ENCODE measurements at regions not wholly inside any gene's neighbourhood (a gene's known extent, or its start where the extent isn't known, plus 50 kb on each side); places are given as distances from the start of the nearest gene placed in this dataset.

DNA sequence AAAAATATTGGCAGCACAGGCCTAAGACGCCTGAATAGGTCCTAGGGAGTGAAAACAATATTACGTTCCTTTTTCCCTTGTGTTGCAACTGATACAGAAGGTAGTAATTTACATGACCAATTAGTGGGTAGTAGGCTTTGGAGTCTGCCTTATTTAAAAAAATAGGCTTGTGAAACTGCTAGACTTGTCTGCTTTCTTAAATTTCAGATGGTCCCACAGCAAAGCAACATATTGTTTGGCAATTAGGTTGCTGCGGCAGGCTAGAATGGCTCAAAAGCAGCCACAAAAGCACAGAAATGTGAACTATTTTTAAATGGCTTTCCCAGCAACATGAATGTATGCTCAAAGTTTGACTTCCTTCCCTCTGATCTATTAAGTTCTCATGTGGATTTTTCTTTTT is 211.9 kb downstream of the TTC8 start:
- Mint-ChIP-seq H3K4me1 (peaks cover 4% of the 10 kb centered on the region), H3K27me3 (peaks cover 23% of the 10 kb centered on the region)
- no peak for ATAC-seq (ENCODE audit: low read depth)

DNA sequence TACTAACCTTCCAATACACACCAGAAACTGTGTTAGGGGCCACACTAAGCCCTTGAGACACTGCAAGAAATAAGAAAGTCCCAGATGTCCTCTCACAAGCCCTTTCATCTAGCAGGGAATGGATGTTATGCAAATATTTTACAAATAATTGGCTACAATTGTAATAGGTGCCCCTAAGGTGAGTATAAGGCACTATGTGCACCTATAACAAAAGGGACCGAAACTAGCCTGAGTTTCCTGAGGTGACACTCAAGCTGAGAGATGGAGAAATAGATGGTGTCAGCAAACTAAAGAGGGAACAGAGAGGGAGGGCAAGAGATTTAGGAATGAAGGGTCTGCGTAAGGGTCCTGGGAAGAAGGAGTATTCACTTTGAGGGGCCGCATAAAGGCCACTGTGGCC is 212.6 kb downstream of the TTC8 start:
- H3K27ac Mint-ChIP-seq: no peak overlapping the region
- H3K27me3 Mint-ChIP-seq: peaks cover 24% of the 10 kb centered on the region
- H3K36me3 Mint-ChIP-seq: no peaks in the 10 kb centered on the region
- H3K9me3 Mint-ChIP-seq: no peaks in the 10 kb centered on the region
- H3K4me1 Mint-ChIP-seq: peaks cover 4% of the 10 kb centered on the region
- no peak overlapping the region for H3K4me3 Mint-ChIP-seq
- ATAC-seq (ENCODE audit: low read depth) (no peak), DNase-seq (ENCODE audit: low spot score in 2 of 2) (no peak)

More for the DNA sequence above, 211.9 kb downstream of the TTC8 start:
- H3K27ac Mint-ChIP-seq: no peak overlapping the region
- H3K4me3 Mint-ChIP-seq: no peak overlapping the region
- H3K36me3 Mint-ChIP-seq: no peaks in the 10 kb centered on the region
- H3K9me3 Mint-ChIP-seq: no peaks in the 10 kb centered on the region
- no peak for DNase-seq (ENCODE audit: low spot score in 2 of 2)

GRCh38 chr14:89040080-89040459 is 215.6 kb downstream of the TTC8 start:
- no peak for ATAC-seq (ENCODE audit: low read depth)
- Mint-ChIP-seq H3K27ac (no peak overlapping the region), H3K9me3 (peaks cover 3% of the 10 kb centered on the region), H3K4me1 (peaks cover 4% of the 10 kb centered on the region), H3K27me3 (peaks cover 25% of the 10 kb centered on the region), H3K4me3 (no peak overlapping the region), H3K36me3 (no peaks in the 10 kb centered on the region)
- no peak for DNase-seq (ENCODE audit: low spot score in 2 of 2)

GRCh38 chr14:89040460-89041256 is 216.2 kb downstream of the TTC8 start:
- Mint-ChIP-seq H3K4me3 (peak overlapping the region; percentile 81), H3K36me3 (no peaks in the 10 kb centered on the region), H3K27me3 (peaks cover 21% of the 10 kb centered on the region), H3K9me3 (peaks cover 3% of the 10 kb centered on the region), H3K4me1 (peaks cover 4% of the 10 kb centered on the region), H3K27ac (no peak overlapping the region)
- DNase-seq (ENCODE audit: low spot score in 2 of 2): peak; percentile 74 to 84
- peak; percentile 81 for ATAC-seq (ENCODE audit: low read depth)

- DNase-seq (ENCODE audit: low spot score in 2 of 2): no peak
- H3K27me3 Mint-ChIP-seq: peaks cover 21% of the 10 kb centered on the region
- H3K9me3 Mint-ChIP-seq: peaks cover 3% of the 10 kb centered on the region
- H3K4me3 Mint-ChIP-seq: no peak overlapping the region
- no peak overlapping the region for H3K27ac Mint-ChIP-seq
- peaks cover 4% of the 10 kb centered on the region for H3K4me1 Mint-ChIP-seq
- ATAC-seq (ENCODE audit: low read depth): no peak
- no peaks in the 10 kb centered on the region for H3K36me3 Mint-ChIP-seq
Observed at GRCh38 chr14:89041257-89041582, 216.8 kb downstream of the TTC8 start.

DNA sequence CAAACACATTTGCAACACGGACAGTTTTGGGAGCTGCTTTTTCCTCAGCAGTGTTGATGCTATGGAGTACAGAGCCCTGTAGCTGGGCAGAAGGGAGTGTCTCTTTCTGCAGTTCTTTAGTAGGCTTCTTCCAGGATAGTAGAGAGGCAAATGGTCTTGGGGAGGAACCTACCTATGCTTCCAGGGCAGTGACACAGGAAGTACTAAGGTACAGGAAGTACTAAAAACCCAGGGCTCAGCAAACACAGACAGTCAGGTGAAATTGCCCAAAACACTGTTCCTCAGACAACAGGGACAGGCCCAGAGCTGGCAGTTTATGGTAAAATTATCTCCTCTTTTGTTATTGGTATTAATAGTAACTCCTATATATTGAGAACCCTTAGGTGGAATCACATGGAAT is 217.6 kb downstream of the TTC8 start:
- Mint-ChIP-seq H3K27me3 (peaks cover 19% of the 10 kb centered on the region), H3K36me3 (no peaks in the 10 kb centered on the region), H3K27ac (no peak overlapping the region), H3K4me1 (peaks cover 4% of the 10 kb centered on the region), H3K4me3 (no peak overlapping the region), H3K9me3 (peaks cover 3% of the 10 kb centered on the region)
- DNase-seq (ENCODE audit: low spot score in 2 of 2) (no peak), ATAC-seq (ENCODE audit: low read depth) (no peak)

GRCh38 chr14:89053303-89053702 is 228.9 kb downstream of the TTC8 start:
- H3K4me3 Mint-ChIP-seq: no peak overlapping the region
- ATAC-seq (ENCODE audit: low read depth) (no peak), DNase-seq (ENCODE audit: low spot score in 2 of 2) (no peak)
- H3K27ac Mint-ChIP-seq: no peak overlapping the region
- H3K9me3 Mint-ChIP-seq: peaks cover 5% of the 10 kb centered on the region
- peaks cover 2% of the 10 kb centered on the region for H3K36me3 Mint-ChIP-seq
- peaks cover 3% of the 10 kb centered on the region for H3K27me3 Mint-ChIP-seq
- peaks cover 5% of the 10 kb centered on the region for H3K4me1 Mint-ChIP-seq

GRCh38 chr14:89056394-89056793 is 231.9 kb downstream of the TTC8 start:
- Mint-ChIP-seq H3K4me1 (peaks cover 5% of the 10 kb centered on the region), H3K36me3 (peaks cover 2% of the 10 kb centered on the region), H3K4me3 (no peak overlapping the region), H3K27ac (no peak overlapping the region), H3K9me3 (peaks cover 7% of the 10 kb centered on the region), H3K27me3 (peaks cover 1% of the 10 kb centered on the region)
- DNase-seq (ENCODE audit: low spot score in 2 of 2) (no peak), ATAC-seq (ENCODE audit: low read depth) (no peak)

DNA sequence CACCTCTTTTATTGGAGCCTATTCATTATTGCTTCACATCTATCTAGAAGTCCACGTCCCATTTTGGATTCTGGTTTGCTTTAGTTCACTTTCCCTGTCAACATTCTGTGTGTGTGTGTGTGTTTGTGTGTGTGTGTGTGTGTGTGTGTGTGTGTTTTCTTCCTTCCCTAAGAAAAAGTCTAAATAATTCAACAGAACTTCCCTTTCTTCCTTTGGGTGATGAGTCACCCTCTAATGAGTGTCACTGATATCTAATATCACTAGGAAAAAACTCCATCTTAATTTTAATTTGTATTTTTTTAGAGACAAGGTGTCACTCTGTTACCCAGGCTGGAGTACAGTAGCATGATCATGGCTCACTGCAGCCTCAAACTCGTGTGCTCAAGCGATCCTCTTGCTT is 234.2 kb downstream of the TTC8 start:
- ATAC-seq (ENCODE audit: low read depth) (no peak), DNase-seq (ENCODE audit: low spot score in 2 of 2) (no peak)
- Mint-ChIP-seq H3K27me3 (peaks cover 1% of the 10 kb centered on the region), H3K4me3 (no peak overlapping the region), H3K27ac (no peak overlapping the region), H3K36me3 (peaks cover 2% of the 10 kb centered on the region), H3K9me3 (peaks cover 4% of the 10 kb centered on the region), H3K4me1 (peaks cover 5% of the 10 kb centered on the region)

GRCh38 chr14:89060191-89060590 is 235.7 kb downstream of the TTC8 start:
- Mint-ChIP-seq H3K4me1 (peaks cover 3% of the 10 kb centered on the region), H3K27ac (no peak overlapping the region), H3K9me3 (peaks cover 2% of the 10 kb centered on the region), H3K27me3 (peaks cover 7% of the 10 kb centered on the region), H3K4me3 (no peak overlapping the region), H3K36me3 (peaks cover 2% of the 10 kb centered on the region)
- no peak for ATAC-seq (ENCODE audit: low read depth)
- no peak for DNase-seq (ENCODE audit: low spot score in 2 of 2)

GRCh38 chr14:89061696-89062095 is 237.2 kb downstream of the TTC8 start:
- H3K36me3 Mint-ChIP-seq: peaks cover 2% of the 10 kb centered on the region
- no peak overlapping the region for H3K27ac Mint-ChIP-seq
- DNase-seq (ENCODE audit: low spot score in 2 of 2) (no peak), ATAC-seq (ENCODE audit: low read depth) (no peak)
- H3K27me3 Mint-ChIP-seq: peaks cover 8% of the 10 kb centered on the region
- H3K4me1 Mint-ChIP-seq: no peaks in the 10 kb centered on the region
- H3K9me3 Mint-ChIP-seq: peaks cover 2% of the 10 kb centered on the region
- H3K4me3 Mint-ChIP-seq: no peak overlapping the region

GRCh38 chr14:89065879-89066278 is 241.4 kb downstream of the TTC8 start:
- peaks cover 2% of the 10 kb centered on the region for H3K9me3 Mint-ChIP-seq
- no peak overlapping the region for H3K4me3 Mint-ChIP-seq
- peaks cover 11% of the 10 kb centered on the region for H3K27me3 Mint-ChIP-seq
- H3K36me3 Mint-ChIP-seq: no peaks in the 10 kb centered on the region
- no peak overlapping the region for H3K27ac Mint-ChIP-seq
- H3K4me1 Mint-ChIP-seq: no peaks in the 10 kb centered on the region
- DNase-seq (ENCODE audit: low spot score in 2 of 2): no peak
- no peak for ATAC-seq (ENCODE audit: low read depth)

DNA sequence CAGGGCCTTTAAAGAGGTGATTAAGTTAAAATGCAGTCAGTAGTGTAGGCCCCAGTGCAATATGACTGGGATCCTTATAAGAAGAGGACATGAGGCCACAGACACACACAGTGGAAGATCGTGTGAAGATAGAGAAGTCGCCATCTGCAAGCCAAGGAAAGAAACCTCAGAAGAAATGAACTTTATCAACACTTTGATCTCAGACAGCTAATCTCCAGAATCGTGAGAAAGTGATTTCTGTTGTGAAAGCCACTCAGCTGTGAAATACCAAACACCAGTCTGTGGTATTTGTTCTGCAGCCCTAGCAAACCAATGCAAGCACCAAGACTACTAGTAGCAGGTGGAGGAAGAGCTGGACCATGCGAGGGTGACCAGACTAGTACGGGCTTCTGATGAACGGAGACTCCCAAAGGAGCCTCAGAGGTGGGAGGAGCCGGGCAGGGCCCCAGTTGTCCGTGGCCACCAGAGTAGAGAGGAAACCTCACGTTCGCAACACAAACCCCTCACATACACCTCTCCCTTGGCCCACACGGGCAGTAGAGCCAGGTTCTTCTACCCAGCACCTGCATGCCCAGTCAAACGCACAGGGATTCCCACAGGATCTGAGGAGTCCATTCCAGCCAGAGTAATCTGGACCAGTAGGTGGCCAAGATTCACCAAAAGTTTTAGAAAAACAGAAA is 243.0 kb downstream of the TTC8 start:
- H3K27ac Mint-ChIP-seq: no peak overlapping the region
- H3K36me3 Mint-ChIP-seq: no peaks in the 10 kb centered on the region
- H3K9me3 Mint-ChIP-seq: peaks cover 2% of the 10 kb centered on the region
- ATAC-seq (ENCODE audit: low read depth) (no peak), DNase-seq (ENCODE audit: low spot score in 2 of 2) (no peak)
- no peak overlapping the region for H3K4me3 Mint-ChIP-seq
- H3K4me1 Mint-ChIP-seq: no peaks in the 10 kb centered on the region
- H3K27me3 Mint-ChIP-seq: peaks cover 14% of the 10 kb centered on the region

DNA sequence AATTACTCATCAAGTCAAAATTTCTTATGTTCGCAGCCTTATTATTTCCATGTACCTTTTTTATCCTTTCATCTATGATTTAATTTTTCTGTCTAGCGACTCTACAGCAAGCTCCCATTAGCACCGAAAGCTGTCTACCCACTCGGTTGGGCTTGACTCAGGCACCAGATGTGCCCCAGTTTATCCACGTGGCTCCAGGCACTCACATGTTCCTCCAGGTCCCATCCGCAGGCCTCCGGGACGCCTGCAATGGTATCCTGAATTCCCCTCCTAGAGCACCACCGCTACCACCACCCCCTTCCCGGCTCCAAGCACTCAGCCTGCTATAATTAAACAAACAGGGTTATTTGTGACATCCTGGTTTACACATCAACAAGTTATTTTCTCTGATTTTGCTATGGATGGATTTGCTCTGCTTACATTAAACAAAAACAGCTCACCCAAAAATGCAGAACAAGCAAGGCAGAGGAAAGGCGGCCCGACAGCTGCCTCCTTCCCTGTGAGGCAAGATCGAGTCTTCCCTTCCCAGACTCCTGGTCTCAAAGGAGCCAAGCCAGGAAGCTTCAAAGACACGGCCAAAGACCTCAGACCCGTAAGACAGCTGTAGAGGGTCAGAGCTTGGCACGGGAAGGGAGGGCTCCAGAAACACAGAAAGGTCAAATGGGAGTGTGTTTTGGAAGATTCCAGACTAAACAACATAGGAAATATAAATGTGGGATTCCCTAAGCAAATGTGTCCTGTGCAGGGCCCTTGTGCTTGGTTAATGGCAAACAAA is 253.8 kb downstream of the TTC8 start:
- no peak overlapping the region for H3K27ac Mint-ChIP-seq
- H3K27me3 Mint-ChIP-seq: peaks cover 11% of the 10 kb centered on the region
- ATAC-seq (ENCODE audit: low read depth) (no peak), DNase-seq (ENCODE audit: low spot score in 2 of 2) (no peak)
- no peaks in the 10 kb centered on the region for H3K4me1 Mint-ChIP-seq
- H3K9me3 Mint-ChIP-seq: peaks cover 2% of the 10 kb centered on the region
- no peak overlapping the region for H3K4me3 Mint-ChIP-seq
- peaks cover 2% of the 10 kb centered on the region for H3K36me3 Mint-ChIP-seq

Measured in memory B cell (primary cell).